ENCODE measurements at regions not wholly inside any gene's neighbourhood (a gene's known extent, or its start where the extent isn't known, plus 50 kb on each side); places are given as distances from the start of the nearest gene placed in this dataset. TPM values are rescaled to one million over a fixed set of nuclear protein-coding genes. Genes with fewer than 3 reads are reported as not detected.

DNA sequence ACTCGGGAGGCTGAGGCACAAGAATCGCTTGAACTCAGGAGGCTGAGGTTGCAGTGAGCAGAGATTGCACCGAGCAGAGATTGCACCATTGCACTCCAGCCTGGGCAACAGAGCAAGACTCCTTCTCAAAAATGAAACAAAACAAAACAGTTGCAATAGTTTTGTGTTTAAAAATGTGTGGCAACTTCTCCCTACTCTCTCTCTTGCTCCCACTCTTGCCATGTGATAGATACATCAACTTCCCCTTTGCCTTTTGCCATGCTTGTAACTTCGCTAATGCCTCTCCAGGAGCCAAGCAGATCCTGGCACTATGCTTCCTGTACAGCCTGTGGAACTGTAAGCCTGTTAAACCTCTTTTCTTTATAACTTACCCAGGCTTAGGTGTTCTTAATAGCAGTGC lies 52.5 kb upstream of the INTU start:
- Histone ChIP-seq H3K9me3 (no peaks in the 10 kb centered on the region), H3K36me3 (ENCODE audit: low read depth) (no peaks in the 10 kb centered on the region), H3K4me3 (no peak overlapping the region), H3K4me1 (ENCODE audit: low read depth) (no peaks in the 10 kb centered on the region)
- no peak for DNase-seq
- intact Hi-C loops (cut with DNase I, micrococcal nuclease) = no loop called here
- ATAC-seq = no peak
- TF ChIP-seq, protein P1, sequence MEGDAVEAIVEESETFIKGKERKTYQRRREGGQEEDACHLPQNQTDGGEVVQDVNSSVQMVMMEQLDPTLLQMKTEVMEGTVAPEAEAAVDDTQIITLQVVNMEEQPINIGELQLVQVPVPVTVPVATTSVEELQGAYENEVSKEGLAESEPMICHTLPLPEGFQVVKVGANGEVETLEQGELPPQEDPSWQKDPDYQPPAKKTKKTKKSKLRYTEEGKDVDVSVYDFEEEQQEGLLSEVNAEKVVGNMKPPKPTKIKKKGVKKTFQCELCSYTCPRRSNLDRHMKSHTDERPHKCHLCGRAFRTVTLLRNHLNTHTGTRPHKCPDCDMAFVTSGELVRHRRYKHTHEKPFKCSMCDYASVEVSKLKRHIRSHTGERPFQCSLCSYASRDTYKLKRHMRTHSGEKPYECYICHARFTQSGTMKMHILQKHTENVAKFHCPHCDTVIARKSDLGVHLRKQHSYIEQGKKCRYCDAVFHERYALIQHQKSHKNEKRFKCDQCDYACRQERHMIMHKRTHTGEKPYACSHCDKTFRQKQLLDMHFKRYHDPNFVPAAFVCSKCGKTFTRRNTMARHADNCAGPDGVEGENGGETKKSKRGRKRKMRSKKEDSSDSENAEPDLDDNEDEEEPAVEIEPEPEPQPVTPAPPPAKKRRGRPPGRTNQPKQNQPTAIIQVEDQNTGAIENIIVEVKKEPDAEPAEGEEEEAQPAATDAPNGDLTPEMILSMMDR (IDR thresholded peaks at IDR 0.05) = no peak

DNA sequence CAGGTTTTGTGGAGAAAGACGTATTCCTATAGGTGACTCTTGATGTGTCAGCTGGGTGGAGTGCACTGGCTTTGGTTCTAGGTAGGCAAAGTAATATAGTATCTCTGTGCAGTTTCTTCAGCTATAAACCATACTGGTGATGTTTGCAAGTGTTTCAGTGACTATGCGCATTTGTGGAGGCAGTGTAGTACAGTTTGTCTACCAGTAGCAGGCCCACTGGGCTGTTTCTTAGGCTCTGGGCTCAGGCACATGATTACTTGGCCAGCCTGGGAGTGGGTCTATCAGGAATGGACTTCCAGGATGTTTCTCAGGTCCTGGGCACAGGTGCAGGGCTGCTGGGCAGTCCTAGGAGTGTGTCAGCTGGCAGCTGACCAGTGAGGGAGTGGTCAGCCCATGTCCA lies 51.9 kb upstream of the INTU start:
- Histone ChIP-seq H3K4me1 (ENCODE audit: low read depth) (no peaks in the 10 kb centered on the region), H3K36me3 (ENCODE audit: low read depth) (no peaks in the 10 kb centered on the region), H3K9me3 (no peaks in the 10 kb centered on the region), H3K4me3 (no peak overlapping the region)
- DNase-seq (no peak), ATAC-seq (no peak)
- TF ChIP-seq, protein P1 (IDR thresholded peaks at IDR 0.05) = no peak
- intact Hi-C loops (cut with DNase I, micrococcal nuclease) = no loop called here

Small RNAs in the stretch of these regions (microRNA-seq; reads per million reads assigned to microRNA genes)
- not detected for gene MIR2054
